Muscle of leg (tissue), 3 donors: ENCODE measurements at regions not wholly inside any gene's neighbourhood (a gene's known extent, or its start where the extent isn't known, plus 50 kb on each side); places are given as distances from the start of the nearest gene placed in this dataset.

ENCODE experiments used
- DNase-seq: peaks from one replicate; pipeline ENCODE4 v3.0.0; 2013
- H3K27ac ChIP-seq: one replicate; pipeline ENCODE4 v1.5.1; 2013; ENCODE audit warnings: mild to moderate bottlenecking, low read length, control low read depth
- H3K27me3 ChIP-seq: one replicate; pipeline ENCODE4 v1.6.1; 2013; ENCODE audit warnings: low read length; ENCODE audit not compliant: control insufficient read depth, insufficient read depth
- H3K36me3 ChIP-seq: one replicate; pipeline ENCODE4 v1.6.1; 2013; ENCODE audit warnings: low read length; ENCODE audit not compliant: control insufficient read depth, insufficient read depth
- H3K4me1 ChIP-seq: one replicate; pipeline ENCODE4 v1.6.1; 2013; ENCODE audit warnings: low read length; ENCODE audit not compliant: control insufficient read depth, insufficient read depth
- H3K4me3 ChIP-seq: one replicate; pipeline ENCODE4 v1.5.1; 2013; ENCODE audit warnings: low read length, control low read depth
- H3K9me3 ChIP-seq: replicated peaks from 2 replicates; pipeline ENCODE4 v1.6.1; 2013; ENCODE audit warnings: low read depth, low read length; ENCODE audit not compliant: control insufficient read depth
- WGBS: methylation state at CpG from one replicate; pipeline ENCODE4 v1.1.5; 2013; ENCODE audit warnings: missing lambda C conversion rate; ENCODE audit not compliant: insufficient coverage; 5-methylcytosine and 5-hydroxymethylcytosine counted together

GRCh38 chr9:107064378-107064777 is 201.4 kb downstream of the ZNF462 start:
- 100% methylated on average over 1 of the region's 2 CpGs for WGBS
- Histone ChIP-seq H3K4me3 (no peak overlapping the region), H3K4me1 (peaks cover 4% of the 10 kb centered on the region), H3K36me3 (no peaks in the 10 kb centered on the region), H3K27ac (no peak overlapping the region), H3K9me3 (no peaks in the 10 kb centered on the region), H3K27me3 (no peaks in the 10 kb centered on the region)
- no peak for DNase-seq

- H3K36me3 ChIP-seq, result no peaks in the 10 kb centered on the region
- 40% methylated on average over 1 of the region's 2 CpGs for WGBS
- no peak overlapping the region for H3K27ac ChIP-seq
- no peaks in the 10 kb centered on the region for H3K4me1 ChIP-seq
- peak; percentile 63 for DNase-seq
- H3K4me3 ChIP-seq, result no peak overlapping the region
- H3K27me3 ChIP-seq, result no peaks in the 10 kb centered on the region
- no peaks in the 10 kb centered on the region for H3K9me3 ChIP-seq
These were observed 202.6 kb downstream of the ZNF462 start for GRCh38 chr9:107065549-107065948.

- no peak for DNase-seq
- Histone ChIP-seq H3K4me3 (no peak overlapping the region), H3K4me1 (no peaks in the 10 kb centered on the region), H3K9me3 (no peaks in the 10 kb centered on the region), H3K27me3 (no peaks in the 10 kb centered on the region), H3K27ac (no peak overlapping the region), H3K36me3 (no peaks in the 10 kb centered on the region)
- 67% methylated on average over 3 of the region's 6 CpGs for WGBS
These were observed 204.9 kb downstream of the ZNF462 start for GRCh38 chr9:107067739-107068416.

GRCh38 chr9:107068581-107068980 is 205.6 kb downstream of the ZNF462 start:
- no peak overlapping the region for H3K4me3 ChIP-seq
- no peaks in the 10 kb centered on the region for H3K9me3 ChIP-seq
- no peaks in the 10 kb centered on the region for H3K36me3 ChIP-seq
- no peak for DNase-seq
- no peaks in the 10 kb centered on the region for H3K27me3 ChIP-seq
- H3K4me1 ChIP-seq, result no peaks in the 10 kb centered on the region
- no peak overlapping the region for H3K27ac ChIP-seq
- 100% methylated on average over 1 of the region's 2 CpGs for WGBS

GRCh38 chr9:107070586-107070985 is 207.6 kb downstream of the ZNF462 start:
- DNase-seq, result no peak
- H3K4me1 ChIP-seq, result no peaks in the 10 kb centered on the region
- no peak overlapping the region for H3K4me3 ChIP-seq
- H3K36me3 ChIP-seq, result no peaks in the 10 kb centered on the region
- WGBS, result 33% methylated on average over 1 of the region's 1 CpG
- no peaks in the 10 kb centered on the region for H3K9me3 ChIP-seq
- no peak overlapping the region for H3K27ac ChIP-seq
- no peaks in the 10 kb centered on the region for H3K27me3 ChIP-seq

GRCh38 chr9:107078061-107078460 is 205.0 kb upstream of the RAD23B start:
- H3K9me3 ChIP-seq, result no peaks in the 10 kb centered on the region
- no peaks in the 10 kb centered on the region for H3K27me3 ChIP-seq
- no peak overlapping the region for H3K27ac ChIP-seq
- no peak overlapping the region for H3K4me3 ChIP-seq
- H3K4me1 ChIP-seq, result no peaks in the 10 kb centered on the region
- no CpG with 5 or more reads among the region's 1 CpG for WGBS
- no peaks in the 10 kb centered on the region for H3K36me3 ChIP-seq
- DNase-seq, result no peak

- DNase-seq, result no peak
- Histone ChIP-seq H3K4me3 (no peak overlapping the region), H3K9me3 (no peaks in the 10 kb centered on the region), H3K27me3 (no peaks in the 10 kb centered on the region), H3K4me1 (no peaks in the 10 kb centered on the region), H3K36me3 (no peaks in the 10 kb centered on the region), H3K27ac (no peak overlapping the region)
- 86% methylated on average over 1 of the region's 1 CpG for WGBS
These were observed 203.5 kb upstream of the RAD23B start for GRCh38 chr9:107079589-107079988.

- WGBS, result no CpG with 5 or more reads among the region's 3 CpGs
- Histone ChIP-seq H3K27ac (no peak overlapping the region), H3K27me3 (no peaks in the 10 kb centered on the region), H3K36me3 (no peaks in the 10 kb centered on the region), H3K4me3 (no peak overlapping the region), H3K9me3 (no peaks in the 10 kb centered on the region), H3K4me1 (no peaks in the 10 kb centered on the region)
- DNase-seq, result no peak
These were observed 202.9 kb upstream of the RAD23B start for GRCh38 chr9:107080130-107080529.

GRCh38 chr9:107086460-107086859 is 196.6 kb upstream of the RAD23B start:
- WGBS, result 100% methylated on average over 1 of the region's 2 CpGs
- H3K27ac ChIP-seq, result no peak overlapping the region
- no peak for DNase-seq
- H3K9me3 ChIP-seq, result no peaks in the 10 kb centered on the region
- no peaks in the 10 kb centered on the region for H3K27me3 ChIP-seq
- no peaks in the 10 kb centered on the region for H3K4me1 ChIP-seq
- H3K36me3 ChIP-seq, result no peaks in the 10 kb centered on the region
- H3K4me3 ChIP-seq, result no peak overlapping the region

GRCh38 chr9:107087222-107087621 is 195.9 kb upstream of the RAD23B start:
- WGBS, result 86% methylated on average over 1 of the region's 3 CpGs
- Histone ChIP-seq H3K36me3 (no peaks in the 10 kb centered on the region), H3K4me1 (no peaks in the 10 kb centered on the region), H3K27ac (no peak overlapping the region), H3K9me3 (no peaks in the 10 kb centered on the region), H3K27me3 (no peaks in the 10 kb centered on the region), H3K4me3 (no peak overlapping the region)
- DNase-seq, result peak; percentile 17

GRCh38 chr9:107090218-107090617 is 192.9 kb upstream of the RAD23B start:
- Histone ChIP-seq H3K36me3 (no peaks in the 10 kb centered on the region), H3K4me1 (no peaks in the 10 kb centered on the region), H3K27me3 (no peaks in the 10 kb centered on the region), H3K27ac (no peak overlapping the region), H3K9me3 (no peaks in the 10 kb centered on the region), H3K4me3 (no peak overlapping the region)
- DNase-seq, result no peak
- whole genome bisulfite sequencing, result no CpG with 5 or more reads among the region's 1 CpG
